NCI-H146 treated with DMSO at 0.1 percent for 48 hours (cell line): ENCODE measurements at regions not wholly inside any gene's neighbourhood (a gene's known extent, or its start where the extent isn't known, plus 50 kb on each side); places are given as distances from the start of the nearest gene placed in this dataset.
"Not testable (repeated sequence)": the region's sequence is repeated elsewhere in the genome, so short reads cannot be mapped to it uniquely, and the experiment has no call there.

ENCODE experiments used
- DNase-seq: peaks from one replicate; lab custom pipeline; 2025; ENCODE audit not compliant: unreplicated experiment; lab: John Stamatoyannopoulos, UW

- no peak for DNase-seq
Measured at GRCh38 chr3:124303305-124303910, 311.5 kb upstream of the ROPN1 start.

DNA sequence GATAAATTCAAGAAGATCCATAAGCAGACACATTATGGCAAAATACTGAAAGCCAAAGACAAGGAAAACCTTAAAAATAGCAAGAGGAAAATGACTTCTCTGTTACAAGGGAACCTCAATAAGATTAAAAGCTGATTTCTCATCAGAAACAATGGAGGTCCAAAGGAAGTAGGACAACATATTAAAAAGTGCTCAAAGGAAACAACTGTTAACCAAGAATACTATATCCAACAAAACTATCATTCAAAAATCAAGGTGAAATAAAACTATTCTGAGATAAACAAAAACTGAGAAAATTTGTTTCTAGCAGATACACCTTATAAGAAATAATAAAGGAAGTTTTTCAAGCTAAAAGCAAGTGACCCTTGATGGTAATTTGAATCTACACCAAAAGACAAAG is 314.7 kb upstream of the ROPN1 start:
- DNase-seq, result no peak

DNA sequence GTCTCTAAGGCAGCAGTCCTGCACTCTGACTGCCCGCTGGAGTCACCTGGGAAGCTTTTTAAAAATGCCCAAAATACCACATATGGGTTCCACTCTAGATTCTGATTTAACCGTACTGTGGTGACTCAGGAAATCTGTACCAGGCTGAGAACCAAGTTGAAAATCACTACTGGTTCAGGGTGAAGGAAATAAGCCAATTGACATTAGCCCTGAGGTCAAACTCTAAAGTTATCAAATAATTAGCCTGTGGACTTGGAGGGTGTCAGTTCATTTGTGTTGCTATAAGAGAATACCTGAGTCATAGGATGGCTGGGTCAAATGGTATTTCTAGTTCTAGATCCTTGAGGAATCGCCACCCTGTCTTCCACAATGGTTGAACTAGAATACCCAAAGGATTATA is 321.7 kb upstream of the ROPN1 start:
- DNase-seq, result no peak

DNA sequence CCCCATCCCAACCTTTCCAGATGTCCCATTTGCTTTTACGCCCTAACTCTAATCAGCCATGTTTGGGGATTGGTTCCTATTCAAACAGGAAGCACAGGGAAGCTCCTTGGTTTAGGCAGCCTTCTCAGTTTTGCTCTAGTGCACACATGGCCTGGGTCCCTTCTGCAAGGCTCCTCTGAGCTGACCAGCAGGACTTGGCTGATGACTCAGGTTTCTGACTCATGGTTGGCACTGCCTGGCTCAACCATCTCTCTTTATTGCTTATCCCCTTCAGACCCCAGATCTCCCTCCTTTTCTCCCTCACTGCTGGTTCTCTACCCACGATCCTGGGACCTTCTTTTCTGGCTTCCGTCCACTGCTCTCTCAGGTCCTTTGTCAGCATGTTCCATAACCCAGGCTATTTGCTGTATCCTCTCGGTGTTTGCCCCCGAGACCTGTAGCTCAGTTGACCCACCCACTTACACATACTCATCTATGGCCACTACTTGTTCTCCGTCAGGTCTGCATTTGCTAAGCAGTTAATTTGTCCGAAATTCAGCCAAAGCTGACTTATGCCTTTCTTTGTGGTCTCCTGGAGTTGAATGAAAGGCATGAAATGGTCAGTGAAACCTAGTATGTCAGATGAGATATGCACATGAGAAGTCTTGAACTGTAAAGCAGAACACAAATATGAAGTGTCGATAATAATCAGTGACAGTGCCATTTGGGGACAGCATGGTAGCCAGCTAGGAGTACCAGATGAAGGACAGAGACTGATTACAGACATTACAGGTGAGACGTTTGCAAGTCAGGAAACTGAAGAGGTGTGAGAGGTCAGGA is 323.5 kb upstream of the ROPN1 start:
- no peak for DNase-seq

- no peak for DNase-seq
Measured at GRCh38 chr3:124316034-124316287, 324.0 kb upstream of the ROPN1 start.

DNA sequence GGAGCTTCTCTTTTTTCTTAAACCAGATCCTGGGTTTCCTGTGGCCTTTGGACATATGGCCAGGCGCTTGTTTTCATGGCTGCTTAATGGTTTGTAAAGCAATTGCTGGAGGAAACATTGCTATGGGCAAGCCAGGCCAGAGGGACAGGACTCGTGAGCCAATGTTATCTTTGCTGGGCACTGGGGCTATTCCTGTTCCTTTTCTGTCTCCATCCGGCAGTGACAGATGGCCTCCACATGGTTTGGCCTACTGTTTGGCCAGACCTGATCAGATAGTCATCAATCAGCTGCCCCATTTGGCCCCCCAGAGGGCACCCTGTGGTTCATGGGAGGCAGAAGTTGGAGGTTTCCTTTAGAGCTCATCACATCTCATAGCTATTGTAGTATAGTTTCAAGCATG is 326.1 kb upstream of the ROPN1 start:
- peak; percentile 50 for DNase-seq

DNA sequence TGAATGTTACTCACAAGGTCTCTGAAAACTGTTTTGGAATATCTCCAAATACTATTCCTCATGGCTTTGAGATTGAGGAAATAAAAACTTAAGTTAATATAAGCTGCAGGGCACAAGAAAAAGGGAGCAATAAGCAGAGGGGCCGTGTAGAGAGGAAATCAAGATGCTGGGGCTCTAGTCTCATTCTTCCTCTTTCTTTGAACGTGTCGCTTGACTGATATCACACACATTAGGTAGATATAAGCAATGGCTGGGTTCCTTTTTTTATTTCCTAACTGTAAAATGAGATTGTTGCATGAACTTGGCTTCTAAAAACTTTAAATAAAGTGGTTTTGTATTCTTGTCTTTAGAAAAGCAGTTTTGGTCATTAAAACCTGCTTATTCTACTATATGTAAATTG is 326.7 kb upstream of the ROPN1 start:
- no peak for DNase-seq

DNA sequence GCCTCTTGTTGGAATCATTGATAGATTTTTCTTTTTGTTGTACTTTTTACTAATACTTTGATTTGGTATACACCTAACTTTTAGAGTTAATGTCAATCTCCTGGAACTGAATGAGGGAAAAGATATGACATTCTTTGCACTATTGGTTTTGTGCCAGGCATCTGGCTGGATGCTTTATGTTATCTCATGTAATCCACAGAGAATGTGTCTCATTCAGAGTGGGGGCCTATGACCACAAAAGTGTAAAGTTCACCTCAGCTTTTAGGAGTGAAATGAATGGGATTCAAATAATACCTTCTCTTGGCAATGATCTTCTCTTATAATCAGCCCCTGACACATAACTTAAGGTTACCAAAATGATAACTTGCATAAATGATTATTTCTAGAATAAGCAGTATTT is 329.1 kb upstream of the ROPN1 start:
- no peak for DNase-seq

DNA sequence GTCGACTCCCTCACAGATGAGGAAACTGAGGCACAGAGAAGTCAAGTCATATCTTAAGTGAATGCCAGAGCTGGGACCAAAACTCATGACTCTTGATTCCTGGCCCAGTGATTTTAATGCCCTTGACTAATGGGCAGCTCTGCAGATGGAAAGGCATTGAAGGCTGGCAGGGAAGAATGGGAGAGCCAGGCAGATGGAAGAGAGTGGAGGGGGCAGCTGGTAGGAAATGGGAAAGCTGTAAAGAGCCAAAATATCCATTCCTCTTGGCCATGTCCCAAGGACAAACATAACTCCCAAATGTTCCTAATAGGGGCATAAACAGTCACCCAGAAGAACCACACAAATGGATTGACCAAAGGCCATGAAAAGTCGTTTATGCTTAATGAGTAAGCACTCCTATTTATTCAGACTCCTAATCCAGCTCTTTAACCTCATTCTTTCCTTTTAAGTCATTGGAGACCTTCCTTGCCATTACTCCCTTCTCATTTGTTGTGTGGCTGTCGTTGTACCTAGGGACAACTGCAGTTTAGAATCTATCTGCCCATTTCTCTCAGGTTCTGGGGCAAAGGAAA is 330.5 kb upstream of the ROPN1 start:
- no peak for DNase-seq

GRCh38 chr3:124322966-124323365 is 331.0 kb upstream of the ROPN1 start:
- DNase-seq, result peak; percentile 99

- no peak for DNase-seq
Measured at GRCh38 chr3:124325248-124325647, 333.3 kb upstream of the ROPN1 start.

DNA sequence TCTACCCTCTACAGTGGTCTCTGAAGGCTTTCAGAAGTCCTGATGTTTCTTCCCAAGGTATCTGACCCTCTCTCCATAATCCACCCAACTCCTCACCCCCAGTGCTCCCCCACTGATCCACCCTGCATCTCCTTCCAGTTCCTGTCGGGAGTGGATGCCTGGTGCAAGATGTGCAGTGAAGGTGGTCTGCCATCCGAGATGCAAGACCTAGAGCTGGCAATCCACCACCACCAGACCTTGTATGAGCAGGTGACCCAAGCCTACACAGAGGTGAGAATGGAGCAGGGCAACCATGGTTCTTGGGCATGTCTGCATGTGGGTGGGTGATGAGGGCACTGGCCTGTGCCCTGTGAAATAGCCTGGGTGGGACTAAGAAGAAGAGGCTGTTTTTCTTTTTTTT is 337.8 kb upstream of the ROPN1 start:
- DNase-seq, result no peak

GRCh38 chr3:124333931-124334640 is 342.2 kb upstream of the ROPN1 start:
- no peak for DNase-seq

DNA sequence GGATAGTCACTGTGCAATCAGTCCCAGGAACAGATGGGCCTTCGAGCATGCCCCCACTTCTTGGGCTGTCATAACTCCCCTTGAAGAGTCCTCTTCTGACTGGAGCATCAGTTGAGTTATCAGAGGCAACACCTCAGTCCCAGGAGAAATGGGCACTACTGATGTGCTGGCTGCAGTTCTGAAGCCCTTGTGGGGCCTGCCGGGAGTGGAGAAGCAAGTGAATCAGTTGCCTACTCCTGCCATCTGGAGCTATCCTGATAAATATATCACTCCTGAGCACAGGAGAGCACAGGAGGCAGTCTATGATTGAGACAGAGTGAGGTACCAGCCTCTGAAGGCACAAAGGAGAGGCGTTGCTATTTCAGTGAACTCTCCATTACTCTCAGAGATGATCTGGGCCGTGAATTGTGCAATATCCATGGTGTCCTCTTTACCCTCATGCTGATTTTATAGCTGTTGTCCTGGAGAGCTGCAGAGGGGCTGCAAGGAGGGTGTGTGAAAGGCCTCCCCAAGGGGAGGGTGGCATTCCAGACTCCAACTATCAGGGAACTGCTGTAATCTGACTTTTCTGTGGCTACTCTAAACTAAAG is 344.2 kb upstream of the ROPN1 start:
- DNase-seq, result no peak

DNA sequence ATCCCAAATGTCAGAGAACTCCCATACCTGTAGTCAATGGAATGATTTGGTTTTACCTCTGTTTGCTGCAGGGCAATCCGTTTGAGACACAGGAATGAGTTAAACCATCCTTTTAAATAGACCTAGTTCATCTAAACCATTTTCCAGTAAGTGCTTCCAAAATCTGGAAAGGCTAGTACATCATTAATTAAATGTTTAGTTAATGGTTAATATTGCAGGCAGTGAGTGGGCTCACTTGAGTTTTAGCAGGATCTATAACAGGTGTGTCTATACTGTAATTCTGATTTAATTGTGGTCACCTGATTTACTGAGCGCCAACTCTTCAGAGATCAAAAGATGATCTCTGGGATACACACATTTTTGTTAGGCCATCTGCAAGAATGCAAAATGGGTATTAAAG is 353.9 kb upstream of the ROPN1 start:
- DNase-seq, result no peak

GRCh38 chr3:124346487-124346886 is 354.6 kb upstream of the ROPN1 start:
- DNase-seq, result no peak

GRCh38 chr3:124347418-124347817 is 355.5 kb upstream of the ROPN1 start:
- DNase-seq, result peak; percentile 95

GRCh38 chr3:124348555-124348954 is 356.6 kb upstream of the ROPN1 start:
- not testable (repeated sequence) for DNase-seq

GRCh38 chr3:124351430-124352148 is 359.7 kb upstream of the ROPN1 start:
- DNase-seq, result peak; percentile 90

GRCh38 chr3:124352149-124352539 is 360.2 kb upstream of the ROPN1 start:
- DNase-seq, result peak; percentile 80

DNA sequence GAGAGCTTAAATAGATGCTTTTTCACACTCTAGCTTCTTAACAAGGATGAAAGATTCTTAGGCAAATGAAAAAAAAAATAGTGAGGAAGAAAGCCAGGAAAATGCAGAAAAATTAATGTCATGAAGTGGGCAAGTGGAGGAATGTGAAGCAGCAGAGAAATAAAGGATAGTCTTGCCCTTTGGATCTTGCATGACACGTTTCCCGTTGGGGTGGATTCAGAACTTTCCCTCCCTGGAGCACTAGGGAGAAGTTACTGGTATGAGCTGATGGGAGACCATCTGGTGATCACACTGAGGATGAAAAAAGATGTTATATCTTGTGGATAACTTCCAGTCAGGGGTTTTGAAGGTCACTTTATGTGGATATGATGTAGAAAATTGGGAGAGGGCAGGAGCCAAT is 361.8 kb upstream of the ROPN1 start:
- DNase-seq, result no peak
